LHCN-M2 (cell line): ENCODE measurements at regions not wholly inside any gene's neighbourhood (a gene's known extent, or its start where the extent isn't known, plus 50 kb on each side); places are given as distances from the start of the nearest gene placed in this dataset.

Source experiments
- DNase-seq: peaks from one replicate; pipeline ENCODE4 v3.0.0-alpha.2; 2012; ENCODE audit warnings: low read depth

DNA sequence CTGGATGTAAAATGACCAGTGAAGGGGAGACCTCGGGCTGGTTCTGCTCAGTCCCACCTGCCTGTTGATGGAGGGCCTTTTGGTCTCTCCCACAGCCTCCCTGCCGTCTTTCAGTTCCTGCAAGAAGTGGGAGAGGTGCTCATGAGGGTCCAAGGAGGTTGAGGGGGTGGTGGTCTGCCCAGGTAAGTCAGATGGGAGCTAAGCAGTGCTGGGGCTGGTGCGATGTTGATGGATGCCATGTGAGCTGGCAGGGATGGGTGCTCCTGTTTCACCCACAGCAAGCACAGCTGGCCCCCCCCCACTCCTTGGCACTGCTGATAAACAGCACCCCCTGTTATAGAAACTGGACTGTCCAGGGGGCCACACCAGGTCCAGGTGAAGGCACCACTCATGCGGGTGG, 145.6 kb downstream of the NSG2 start:
- no peak for DNase-seq

DNA sequence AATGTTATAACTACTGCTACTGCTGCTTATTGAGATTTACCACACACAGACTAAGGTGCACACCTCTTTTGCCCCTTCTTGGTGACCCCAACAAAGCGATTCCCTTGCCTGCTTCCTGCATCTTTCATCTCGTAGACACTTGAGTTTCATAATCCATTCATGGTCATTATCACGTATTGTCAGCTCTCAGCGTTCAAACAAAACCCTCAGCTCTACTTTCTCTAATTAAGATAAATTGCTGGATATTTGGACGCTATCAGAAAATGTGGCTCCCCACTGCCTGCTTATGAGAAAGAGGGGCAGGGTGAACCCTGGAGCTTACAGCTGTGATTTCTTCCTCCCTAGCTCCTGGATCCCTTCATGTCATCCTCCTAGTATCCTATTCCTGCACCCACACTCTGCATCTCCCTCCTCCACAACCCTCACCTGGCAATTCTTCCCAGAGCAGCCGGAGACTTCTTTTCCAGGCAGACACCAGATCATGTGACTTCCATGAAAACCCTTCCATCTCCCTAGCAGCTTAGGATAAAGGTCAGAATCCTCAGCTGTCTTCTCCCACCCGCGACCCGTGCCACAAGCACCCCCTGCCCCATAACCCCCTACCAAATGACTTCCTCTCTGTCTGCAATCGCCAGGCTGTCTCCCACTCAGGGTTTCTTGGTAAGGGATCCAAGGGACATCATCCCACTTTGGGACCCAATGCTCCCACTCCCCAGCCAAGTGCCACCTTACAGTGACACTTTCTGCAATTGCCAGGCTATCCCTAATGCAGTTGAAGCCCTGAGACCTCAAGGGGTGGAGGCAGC, 146.5 kb downstream of the NSG2 start:
- DNase-seq, result no peak

DNA sequence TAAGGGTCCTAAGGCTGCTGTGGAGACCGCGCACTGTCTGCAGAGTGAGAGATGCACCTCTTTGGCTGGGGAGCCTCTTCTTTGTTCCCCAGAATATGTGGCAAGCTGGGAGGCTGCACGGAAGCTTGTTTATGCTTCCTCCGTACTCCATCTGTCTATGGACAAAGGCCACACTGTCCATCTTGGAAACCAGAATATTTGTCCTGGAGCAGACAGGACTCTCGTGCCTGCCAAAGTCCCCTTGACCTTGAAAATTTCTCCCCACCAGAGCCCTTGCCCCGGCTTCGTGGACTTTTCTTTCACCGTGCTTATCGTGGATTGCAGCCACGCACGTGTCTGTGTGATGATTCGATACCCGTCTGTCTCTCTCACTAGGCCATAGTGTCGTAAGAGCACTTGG, 147.4 kb downstream of the NSG2 start:
- no peak for DNase-seq

DNA sequence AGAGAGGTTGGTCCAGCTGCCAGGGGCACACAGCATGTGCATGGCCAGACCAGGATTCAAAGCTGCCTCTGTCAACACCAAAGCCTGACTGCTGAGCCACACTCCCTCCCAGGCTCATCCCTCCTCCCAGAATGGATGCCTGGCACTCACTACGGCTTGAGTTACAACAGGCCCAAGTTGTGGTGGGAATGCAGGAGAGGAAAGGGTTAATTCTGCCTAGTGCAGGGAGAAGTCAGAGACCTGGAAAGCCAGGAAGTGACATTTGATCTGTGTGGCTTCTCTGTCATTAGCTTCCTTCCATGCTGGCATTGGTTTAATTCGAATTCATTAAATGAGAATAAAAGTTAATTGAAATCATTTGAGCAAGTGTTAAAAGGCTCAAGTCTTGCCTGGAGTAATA, 150.0 kb downstream of the NSG2 start:
- no peak for DNase-seq

DNA sequence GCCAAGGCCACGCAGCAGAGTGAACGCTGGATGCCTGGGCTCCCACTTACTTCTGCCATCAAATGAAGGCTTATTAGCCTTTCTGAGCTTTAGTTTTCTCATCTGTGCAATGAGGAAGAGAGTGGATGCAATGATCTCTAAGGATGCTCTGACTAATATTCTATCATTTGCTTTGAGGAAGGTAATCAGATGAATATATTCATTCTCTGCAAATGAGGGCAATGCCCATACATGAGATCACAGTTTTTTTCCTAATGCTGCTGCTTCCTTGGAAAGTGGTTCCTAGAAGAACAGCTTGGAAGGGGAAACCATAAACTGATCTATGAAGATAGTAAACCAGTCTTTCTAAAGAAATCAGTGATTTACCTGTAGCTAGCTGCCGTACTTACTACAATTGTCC, 152.4 kb downstream of the NSG2 start:
- DNase-seq, result no peak

DNA sequence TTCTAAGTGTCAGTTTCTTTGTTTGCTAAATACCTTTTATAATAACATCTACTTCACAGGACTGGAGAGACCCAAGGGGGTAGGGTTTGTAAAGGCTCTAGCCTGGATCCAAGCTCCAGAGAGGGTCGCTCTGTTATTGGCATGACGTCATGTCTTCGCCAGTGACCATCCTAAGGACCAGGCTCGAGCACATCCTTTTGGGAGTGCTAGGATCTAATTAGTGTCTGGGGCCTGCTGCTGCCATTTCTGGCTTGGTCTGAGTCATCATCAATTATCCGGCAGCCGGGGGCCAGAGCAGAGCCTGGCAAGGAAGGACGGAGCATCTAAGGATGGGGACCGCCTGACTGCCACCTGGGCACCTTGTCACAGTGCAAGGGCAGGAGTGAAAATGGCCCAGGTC, 153.0 kb downstream of the NSG2 start:
- no peak for DNase-seq

DNA sequence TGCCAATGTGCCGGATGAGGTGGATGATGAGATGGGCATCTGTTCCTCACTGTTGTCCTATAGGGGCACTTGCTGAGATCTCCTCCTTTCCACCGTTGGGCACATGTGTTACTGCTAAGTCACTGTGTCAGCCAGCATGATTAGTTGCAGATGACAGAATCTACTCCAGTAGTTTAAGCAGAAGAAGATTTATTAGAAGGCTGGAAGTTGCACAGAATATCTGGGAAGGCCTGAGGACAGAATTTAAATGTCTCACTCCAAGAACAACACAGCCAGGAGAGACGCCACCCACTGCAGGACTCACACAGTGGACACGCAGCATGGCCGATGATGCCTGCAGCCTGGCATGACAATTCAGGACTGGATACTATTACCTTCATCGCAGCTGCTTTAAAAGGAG, 157.5 kb downstream of the NSG2 start:
- DNase-seq, result no peak

DNA sequence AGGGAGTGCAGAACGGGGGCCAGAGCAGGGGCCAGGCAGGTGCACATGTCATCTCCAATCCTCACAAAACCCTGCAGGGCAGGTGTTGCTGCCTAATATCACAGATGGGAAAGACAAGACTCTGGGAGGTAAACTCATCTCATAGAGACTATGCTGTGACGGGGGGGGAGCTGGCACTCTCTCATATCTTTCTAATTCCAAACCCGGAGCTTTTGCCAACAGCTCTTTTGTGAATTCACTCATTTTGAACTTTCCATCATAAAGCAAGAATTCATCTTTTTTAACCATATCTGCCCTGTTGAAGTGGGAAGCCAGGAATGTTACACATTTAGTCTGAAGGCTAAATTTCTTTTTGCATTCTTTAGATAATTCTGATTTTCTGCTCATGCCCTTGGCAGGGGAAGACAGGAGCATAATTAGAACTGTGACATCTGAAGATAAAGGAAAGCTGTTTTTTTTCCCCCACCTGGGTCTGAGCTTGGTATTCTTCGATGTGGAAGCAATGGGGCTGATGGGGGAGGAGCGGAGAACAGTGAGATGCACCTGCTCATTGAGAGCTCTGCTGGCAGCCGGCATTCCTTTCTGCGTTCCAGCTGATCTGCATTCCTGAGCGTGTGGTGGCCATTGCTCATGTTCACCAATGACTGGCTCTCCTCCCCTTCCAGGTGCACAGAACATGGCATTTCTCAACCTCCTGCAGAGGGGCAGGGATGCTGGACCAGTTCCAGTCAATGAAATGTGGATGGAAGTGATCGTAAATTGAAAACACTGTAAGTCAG, 159.2 kb downstream of the NSG2 start:
- no peak for DNase-seq

DNA sequence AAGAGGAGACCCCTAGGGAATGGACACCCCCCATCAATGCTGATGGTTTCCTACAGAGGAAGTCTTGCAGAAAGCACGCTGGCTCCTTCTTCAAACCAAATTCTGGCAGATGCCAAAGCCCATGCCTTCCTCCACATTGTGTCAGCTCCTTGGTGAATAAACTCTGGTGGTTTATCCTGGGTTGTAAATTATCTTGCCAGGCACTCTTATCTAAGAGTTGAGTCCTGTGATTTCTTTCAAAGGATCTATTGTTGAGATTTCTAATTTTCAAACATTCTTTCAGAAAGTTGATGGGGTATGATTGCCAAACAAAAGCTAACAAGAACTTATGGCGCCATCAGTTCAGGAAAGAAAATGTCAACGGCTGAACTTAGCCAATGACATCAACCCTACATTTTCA, 160.4 kb downstream of the NSG2 start:
- DNase-seq, result no peak

DNA sequence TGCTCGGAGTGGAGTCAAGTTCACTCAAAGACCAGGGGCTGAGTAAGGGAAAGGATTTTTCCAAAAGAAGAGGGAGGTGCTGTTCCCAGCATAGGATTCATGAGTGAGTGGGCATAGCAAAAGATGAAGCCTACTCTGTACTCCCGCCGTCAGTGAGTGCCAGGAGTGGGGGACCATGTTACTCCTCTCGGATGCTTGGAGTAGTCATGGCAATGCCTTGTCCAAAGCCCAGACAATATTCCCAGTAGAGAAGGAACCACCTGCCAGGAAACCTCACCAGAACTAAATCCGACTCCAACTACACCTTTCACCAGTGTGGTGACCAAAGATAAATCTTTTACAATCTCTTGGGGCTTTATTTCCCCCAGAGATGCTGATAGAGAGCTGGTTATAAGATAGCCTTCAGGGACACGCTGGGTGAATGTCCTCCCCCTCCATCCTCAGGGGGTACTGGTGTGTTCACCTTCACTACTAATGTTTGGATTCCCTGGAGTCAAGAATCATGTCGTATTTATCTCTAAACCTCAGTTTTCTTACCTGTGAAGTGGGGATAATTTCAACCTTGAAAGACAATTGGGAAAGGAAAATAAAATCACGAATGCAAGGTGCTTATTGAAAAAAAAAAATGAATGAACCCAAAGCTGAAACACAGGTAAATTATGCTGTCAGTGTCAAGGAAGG, 165.2 kb downstream of the NSG2 start:
- DNase-seq, result no peak

DNA sequence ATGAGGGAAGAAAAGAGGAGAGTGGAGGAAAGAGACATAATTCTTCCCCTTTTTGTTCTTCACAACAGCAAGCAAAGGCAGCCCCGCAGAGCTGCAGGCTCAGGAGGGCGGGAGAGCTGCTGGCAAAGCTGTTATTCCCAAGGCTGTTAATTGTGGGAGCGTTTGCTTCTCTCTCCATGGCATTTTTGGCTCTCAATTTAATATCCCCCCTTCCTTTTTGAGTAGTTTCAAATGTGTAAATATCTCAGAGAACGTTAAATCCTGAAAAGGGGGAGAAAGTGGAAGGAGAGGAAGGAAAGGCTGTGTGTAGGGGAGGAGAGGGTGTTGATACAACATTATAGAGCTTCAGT, 165.7 kb downstream of the NSG2 start:
- no peak for DNase-seq

DNA sequence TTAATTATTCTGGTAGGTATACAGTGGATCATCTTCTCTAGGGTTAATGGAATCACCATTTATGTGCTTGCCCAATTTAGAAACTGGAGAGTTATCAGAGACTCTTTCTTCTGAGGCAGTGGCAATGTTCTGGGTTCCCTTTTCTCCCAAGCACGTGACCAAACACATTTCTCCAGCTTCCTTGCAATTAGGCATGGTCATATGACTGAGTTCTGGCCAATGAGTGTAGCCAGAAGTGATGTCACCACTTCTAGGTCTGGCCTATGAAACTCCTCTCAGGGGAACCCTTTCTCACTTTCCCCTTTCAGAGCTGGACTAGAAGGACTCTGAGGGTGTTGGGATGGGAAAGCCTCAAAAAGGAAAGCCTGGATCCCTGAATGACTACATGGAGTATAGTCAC, 172.0 kb downstream of the NSG2 start:
- no peak for DNase-seq

DNA sequence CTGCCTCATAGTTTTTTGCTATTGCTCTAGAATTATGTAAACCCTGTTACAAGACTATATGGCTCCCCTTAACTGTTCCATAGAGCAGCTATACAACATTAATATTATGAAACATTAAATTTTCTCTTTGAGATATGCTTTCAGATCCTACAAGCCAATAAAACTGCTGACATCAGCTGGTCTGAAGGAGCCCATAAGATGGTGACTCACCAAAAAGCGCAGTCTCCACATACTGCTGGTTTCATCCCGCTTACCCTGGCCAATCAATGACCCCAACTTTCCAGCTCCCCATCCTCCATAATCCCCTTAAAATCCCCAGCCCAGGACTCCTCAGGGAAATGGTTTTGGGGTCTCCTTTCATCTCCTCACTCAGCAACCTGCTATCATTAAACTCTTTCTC, 172.7 kb downstream of the NSG2 start:
- no peak for DNase-seq

DNA sequence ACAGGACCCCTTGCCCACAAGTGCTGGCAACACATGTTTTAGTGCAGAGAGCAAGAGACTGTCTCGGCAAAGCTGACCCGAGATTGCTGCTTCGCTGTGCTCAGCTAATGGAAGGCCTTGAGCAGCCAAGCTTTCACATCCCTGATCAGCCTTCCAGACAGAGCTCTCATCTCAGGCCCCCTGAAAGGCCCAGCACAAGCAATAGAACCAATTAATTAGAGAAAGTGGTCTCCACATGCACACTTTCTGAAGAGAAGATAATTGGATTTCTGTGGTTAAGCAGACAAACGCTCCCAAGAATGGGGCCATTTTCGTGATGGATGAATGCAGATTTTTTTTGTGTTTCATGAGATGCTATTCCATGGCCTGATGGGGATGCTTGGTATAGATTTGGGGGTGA, 174.9 kb downstream of the NSG2 start:
- DNase-seq, result no peak

DNA sequence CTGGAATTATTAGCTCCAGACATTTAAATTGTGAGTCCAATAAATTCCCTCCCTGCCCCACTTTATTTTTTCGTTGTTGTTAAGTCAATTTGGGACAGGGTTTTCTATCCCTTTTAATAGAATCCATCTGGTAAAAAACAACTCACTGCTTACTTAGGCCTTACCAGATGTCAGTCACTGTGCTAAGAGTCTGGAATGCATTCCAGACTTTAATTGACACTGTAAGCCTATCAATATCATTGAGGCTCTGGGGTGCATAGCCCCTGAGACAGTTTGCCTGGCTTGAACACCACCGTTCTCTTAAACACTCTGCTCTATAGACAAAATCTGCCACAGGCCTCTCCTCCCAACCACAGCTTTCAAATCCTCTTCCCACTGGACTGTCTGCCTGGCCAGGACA, 175.9 kb downstream of the NSG2 start:
- DNase-seq, result no peak

DNA sequence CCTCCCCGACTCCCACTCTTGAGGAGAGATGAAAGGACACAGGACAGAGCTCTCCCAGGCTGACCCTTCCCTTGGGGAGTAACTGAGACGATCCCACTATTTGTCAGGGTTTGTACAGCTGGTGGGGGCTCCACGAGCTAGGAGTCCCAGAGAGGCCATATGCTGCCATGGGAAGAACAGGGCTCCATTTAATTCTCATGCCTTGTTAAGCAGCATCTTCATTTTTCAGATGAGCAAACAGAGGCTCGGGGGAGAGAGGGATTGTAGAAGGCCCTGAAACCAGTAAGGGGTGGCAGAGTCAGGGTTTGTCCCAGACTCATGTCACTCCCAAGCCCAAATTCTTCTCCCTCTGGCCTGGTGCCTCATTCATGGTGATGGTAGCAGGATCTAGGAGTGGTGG, 176.4 kb downstream of the NSG2 start:
- no peak for DNase-seq

DNA sequence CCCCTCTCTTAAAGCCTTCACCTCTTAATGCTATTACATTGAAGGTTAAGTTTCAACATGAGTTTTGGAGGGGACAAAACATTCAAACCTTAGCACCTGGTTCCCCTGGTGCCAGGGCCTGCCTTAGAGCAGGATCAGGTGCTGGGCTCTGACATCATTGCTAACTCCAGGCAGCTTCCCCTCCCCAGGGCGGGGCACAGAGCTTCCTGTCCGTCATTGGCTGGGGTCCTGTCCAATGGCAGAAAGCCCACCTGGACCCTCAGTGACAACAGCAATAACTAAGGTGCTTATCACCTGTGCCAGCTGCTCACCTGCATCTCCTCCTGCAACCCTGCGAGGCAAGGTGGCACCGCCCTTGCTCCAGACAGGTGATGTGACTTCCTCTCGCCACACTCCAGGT, 177.4 kb downstream of the NSG2 start:
- DNase-seq, result no peak

DNA sequence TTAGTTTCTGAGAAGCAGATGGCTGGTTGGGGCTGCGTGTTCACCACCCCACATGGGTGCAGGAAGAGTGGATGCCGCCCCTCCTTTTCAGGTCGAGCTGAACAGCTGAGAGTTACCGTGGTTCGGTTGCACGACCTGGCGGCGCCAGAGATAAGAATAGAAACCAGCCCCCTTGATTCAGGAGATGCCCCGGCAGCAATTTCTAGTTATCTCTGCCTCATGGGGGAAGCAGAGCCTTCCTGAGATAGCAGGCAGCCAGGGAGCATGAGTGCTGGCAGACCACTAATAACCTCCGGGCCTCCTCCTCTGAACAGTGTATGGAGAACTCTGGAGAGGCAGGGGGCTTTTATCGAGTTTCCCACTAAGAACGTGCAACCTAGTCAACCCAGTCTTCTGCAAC, 177.8 kb downstream of the NSG2 start:
- no peak for DNase-seq

DNA sequence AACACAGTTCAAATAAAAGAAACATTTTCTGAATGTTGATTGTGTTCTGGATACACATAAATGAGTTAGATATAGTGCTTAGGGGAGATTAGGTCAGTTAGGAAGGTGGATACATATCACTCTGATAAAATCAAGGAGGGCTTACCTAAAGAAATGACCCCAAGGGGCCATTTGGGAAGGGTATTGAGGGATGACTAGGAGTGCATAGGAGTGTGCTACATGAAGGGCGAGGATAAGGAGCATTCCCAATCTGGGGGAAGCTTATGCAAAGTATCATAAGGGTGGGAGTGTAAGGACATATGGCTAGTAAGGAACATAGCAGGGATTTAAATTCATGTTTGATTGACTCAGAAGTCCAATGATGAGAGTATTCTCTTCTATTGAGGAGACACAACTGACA, 183.6 kb downstream of the NSG2 start:
- no peak for DNase-seq

DNA sequence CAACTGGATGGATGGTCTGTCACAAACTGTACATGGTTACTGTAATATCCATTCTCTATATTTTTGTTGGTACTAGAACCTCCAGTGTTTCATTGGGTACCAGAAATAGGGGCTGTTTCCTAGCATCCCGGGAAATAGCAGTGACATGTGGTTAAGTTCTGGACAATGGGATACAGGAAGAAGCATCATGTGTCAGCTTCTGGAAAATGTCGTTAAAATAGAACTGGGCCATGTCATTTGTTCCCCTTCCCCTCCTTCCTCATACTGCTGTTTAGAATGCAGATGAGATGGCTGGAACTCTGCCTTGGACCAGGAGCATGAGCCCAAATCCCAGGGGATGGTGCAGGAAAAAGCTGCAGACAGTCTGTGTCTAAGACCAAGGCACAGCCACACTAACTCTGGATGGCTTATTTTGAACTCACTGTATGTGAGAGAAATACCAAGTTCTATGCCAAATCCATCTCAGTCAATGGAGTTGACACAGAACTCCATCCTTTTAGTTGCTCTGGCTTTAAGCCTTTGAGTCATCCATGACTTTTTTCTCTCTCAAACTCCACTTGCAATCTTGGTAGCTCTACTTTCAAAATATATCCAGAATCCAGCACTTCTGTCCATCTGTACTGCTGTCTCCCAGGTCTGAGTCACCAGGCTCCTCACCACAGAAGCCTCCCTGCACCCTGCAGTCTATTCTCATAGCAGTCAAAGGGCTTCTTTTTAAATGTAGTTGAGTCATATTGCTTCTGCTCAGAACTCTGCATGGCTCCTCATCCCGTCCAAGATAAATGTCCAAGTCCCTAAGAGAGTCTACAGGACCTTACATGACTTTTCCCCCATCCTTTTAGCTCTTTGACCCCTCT, 184.2 kb downstream of the NSG2 start:
- DNase-seq, result no peak

DNA sequence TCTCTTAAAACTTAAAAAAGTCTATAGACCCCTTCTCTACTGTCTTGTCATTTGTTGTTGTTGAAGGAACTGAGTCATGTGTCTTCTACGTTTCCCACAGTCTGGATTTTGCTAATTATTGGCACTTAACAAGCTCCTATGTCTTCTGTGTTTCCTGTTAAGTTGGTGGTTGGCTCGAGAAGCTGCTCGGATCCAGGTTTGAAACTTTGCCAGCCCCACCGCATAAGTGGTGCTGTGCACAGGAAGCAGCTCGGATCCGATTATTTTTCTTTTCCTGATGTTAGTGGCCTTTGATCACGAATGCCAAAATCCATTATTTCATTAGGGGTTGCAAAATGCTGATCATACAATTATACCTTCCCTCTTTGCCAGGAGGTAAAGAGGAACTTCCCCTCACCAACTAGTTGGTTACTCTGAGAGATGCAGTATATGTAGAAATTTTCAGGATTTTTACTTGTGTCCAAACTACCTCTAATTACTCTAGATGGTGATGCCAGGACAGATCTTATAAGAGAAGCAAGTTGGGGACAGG, 186.5 kb downstream of the NSG2 start:
- no peak for DNase-seq

DNA sequence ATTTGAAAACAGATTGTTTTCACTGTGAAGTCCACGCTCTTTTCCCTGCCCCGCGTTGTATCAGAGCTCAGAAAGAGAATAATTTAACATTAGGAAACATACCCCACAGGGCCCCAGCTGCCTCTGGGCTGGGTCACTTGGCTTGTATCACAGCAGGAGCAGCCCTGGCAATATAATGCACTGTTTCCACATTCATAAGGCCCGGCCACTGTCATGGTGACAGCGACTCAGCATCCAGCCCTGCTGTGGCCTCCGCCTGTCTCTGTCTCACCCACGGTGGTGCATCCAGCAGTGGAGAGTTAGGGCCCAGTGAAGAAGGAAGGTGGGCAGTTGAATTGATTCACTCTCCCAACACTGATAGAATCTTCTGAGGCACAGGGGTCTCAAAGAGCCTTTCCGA, 188.9 kb downstream of the NSG2 start:
- DNase-seq, result no peak
